ENCODE measurements at regions not wholly inside any gene's neighbourhood (a gene's known extent, or its start where the extent isn't known, plus 50 kb on each side); places are given as distances from the start of the nearest gene placed in this dataset.
"Not testable (repeated sequence)": the region's sequence is repeated elsewhere in the genome, so short reads cannot be mapped to it uniquely, and the experiment has no call there.

GRCh38 chr14:85041618-85042017, 488.3 kb upstream of the FLRT2 start:
- DNase-seq: no peak

DNA sequence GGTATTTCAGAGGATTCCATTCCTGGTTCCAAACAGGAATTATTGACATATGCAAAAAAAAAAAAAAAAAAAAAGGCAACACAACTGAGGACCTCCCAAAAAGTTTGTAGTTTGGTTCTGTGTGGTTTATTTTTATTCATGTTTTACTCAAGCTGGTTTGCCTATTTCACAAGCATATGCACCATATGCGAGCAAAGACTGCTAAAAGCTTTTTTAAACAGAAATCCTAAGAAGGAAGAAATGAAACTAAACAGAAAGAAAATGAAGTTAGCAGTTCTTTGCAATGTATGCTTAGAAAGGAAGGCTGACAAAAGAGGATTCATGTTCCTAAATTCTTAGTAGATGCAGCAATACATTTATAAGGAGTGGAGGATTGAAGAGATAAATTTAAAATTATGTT, 487.6 kb upstream of the FLRT2 start:
- no peak for DNase-seq

GRCh38 chr14:85050180-85050579, 479.8 kb upstream of the FLRT2 start:
- no peak for DNase-seq

DNA sequence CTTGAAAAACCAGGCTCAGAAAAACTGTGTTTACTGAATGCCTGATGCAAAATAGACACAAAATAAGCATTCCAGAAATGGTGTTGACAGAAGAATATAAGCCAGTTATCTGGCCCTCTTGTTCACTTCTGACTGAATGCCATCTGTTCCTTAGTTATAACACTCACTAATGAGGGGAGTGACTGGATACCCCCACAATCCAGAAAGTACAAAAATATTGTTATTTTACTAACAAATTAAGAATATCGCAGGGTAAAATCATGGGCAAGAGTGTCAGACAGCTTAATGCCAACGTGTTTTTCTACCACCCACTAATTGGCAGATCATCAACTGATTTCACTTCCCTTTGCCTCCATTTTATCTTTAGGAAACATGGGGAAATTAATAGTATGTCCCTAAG, 477.3 kb upstream of the FLRT2 start:
- no peak for DNase-seq

DNA sequence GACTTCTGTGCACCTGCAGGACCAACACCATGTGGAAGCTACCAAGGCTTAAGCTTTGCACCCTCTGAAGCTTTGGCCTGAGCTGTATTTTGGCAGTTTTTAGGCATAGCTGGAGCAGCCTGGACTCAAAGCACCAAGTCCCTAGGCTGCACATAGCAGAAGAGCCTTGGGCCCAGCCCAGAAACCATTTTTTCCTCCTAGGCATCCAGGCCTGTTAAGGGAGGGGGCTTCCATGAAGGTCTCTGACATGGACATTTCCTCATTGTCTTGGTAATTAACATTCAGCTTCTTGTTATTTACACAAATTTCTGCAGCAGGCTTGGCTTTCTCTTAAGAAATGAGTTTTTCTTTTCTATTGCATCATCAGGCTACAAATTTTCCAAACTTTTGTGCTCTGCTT, 475.8 kb upstream of the FLRT2 start:
- no peak for DNase-seq

DNA sequence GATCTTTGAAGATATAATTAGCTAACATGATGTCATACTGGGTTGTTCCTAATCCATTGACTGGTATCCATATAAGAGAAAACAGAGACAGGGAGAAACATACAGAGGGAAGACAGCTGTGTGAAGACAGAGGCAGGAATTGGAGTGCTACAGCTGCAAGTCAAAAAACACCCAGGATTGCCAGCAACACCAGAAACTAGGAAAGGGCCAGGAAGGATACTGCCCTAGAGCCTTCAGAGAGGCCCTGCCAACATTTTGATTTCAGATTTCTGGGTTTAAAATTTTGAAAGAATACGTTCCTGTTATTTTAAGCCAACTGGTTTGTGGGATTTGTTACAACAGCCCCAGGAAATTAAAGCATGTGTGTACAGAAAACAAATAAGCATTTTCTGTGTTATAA, 473.7 kb upstream of the FLRT2 start:
- no peak for DNase-seq

DNA sequence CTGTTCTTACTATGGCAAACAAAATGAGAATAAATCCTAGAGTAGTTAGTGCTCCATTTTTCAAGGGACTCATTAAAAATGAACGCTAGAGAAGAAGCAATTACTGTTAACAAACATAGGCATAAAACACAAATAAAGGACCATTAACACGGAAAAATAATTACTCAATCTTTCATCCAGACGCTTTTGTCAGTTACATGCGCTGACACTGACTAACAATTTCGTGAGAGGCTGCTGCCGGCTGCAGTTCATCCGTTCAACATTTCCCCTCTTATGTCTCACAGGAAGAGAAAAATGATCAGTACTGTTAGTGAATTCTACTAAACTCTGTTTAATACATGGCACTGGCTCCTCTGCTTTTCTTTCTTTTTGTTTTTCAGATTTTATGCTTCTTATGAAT, 472.7 kb upstream of the FLRT2 start:
- no peak for DNase-seq

DNA sequence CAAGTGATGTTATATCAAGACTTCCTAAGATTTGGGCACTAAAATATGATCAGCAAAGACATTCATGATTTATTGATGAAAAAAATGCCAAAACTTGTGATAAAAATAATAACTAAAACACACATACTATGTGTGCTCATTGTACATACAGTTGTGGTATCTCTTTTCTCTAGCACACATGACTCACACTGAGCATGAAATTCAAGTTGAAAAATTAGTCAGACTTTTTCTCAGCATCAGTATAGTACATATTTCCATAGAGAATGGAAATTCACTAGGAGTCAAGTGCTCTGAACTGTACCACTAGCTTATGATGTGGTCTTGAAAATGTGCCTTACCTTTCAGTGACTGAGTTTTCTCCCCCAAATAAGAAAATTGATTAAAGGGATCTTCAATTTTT, 471.8 kb upstream of the FLRT2 start:
- DNase-seq: no peak

GRCh38 chr14:85060121-85060520, 469.8 kb upstream of the FLRT2 start:
- no peak for DNase-seq

- no peak for DNase-seq
These were observed 468.7 kb upstream of the FLRT2 start for GRCh38 chr14:85061256-85061655.

GRCh38 chr14:85063747-85064146, 466.2 kb upstream of the FLRT2 start:
- no peak for DNase-seq

GRCh38 chr14:85071447-85071846, 458.5 kb upstream of the FLRT2 start:
- no peak for DNase-seq

DNA sequence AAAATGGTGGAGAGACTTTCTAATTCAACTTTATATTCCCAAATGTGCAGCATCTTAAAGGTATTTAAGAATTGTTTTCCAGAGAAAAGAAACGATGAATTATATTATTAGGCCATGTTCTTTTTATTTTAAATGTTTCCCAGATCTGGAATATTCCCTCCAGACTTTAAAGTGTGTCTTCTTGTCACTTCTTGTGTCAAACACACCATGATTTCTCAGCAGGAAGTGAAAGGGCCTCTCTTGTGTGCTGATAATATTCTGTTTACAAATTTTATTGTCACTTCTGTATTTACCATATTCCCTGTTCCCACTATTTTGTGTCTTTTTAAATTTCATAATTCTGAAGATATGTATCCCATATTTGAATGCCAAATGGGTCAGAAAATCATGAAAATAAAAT, 455.0 kb upstream of the FLRT2 start:
- DNase-seq: no peak

DNA sequence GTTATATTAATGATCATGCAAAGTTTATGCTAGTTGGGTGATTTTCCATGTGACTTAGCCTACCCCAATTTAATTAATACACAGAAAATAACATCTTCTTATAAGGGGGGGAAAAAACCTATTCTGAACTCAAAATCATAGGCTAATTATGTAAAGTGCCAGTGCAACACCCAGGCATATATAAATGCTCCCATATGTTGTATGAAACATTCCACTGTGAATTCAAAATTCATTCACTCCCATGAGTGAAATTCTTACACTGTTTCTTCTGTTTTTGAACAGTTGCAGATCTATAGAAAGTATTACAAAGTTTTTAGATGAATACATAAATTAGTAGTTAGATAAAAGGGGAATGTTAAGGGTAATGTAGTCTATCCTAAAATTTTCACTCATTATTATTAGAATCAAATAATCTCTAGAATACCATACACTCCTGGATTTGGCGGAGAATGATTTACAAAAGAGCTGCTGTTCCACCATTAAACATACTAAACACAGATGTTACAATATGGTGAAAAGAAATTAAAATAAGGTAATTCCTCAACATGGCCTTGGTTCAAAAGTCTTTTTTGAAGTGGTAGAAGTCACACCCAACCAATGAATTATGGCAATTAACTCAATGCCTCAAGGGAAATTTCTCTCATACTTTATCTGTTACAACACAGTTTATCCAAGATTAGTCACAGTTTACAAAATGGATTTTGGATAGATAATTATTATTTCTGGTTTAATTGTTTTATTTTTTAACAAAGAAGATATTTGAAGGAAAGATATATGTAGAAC, 454.1 kb upstream of the FLRT2 start:
- no peak for DNase-seq

GRCh38 chr14:85077716-85078115, 452.2 kb upstream of the FLRT2 start:
- not testable (repeated sequence) for DNase-seq

DNA sequence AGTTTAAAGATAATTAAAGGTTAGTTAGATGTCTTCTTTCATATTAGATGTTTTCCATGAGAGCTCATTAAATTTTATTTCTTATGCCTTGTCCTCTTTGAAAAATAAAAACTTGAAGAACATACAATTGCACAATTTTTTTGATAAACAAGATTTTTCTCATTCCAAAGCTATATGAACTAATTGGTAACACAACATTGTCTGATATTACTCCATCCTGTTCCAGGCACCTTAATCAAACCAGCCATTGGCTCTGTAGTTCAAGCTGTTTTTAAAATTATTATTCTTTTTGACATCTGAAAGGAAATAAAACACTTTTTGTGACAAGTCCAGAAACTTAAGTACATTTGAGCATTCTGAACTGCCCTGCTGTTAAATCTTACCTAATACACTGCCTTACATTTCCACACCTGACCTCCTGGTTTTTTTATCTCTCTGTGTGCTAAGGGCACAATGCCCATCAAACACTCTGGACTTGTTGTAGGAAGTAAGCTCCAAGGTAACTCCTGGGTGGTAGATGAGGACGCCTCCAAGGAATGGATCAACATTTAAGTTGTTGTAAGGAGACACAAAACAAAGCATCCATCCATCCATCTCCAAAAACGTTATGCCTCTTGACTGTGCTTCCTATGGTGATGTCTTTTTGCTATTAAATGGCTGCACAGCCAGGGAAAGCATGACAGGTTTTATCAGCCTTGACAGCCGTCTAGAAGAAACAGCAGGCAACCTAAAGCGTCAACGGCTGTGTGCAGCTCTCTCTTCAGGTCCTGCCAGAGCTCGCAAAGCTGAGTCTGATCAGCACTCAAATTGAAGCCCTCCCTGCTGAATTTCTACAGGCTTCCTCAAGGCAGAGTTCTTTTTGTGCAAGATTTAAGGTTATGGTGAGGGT, 449.9 kb upstream of the FLRT2 start:
- DNase-seq: no peak

- no peak for DNase-seq
These were observed 445.6 kb upstream of the FLRT2 start for GRCh38 chr14:85084344-85084743.

GRCh38 chr14:85085981-85086380, 444.0 kb upstream of the FLRT2 start:
- no peak for DNase-seq

DNA sequence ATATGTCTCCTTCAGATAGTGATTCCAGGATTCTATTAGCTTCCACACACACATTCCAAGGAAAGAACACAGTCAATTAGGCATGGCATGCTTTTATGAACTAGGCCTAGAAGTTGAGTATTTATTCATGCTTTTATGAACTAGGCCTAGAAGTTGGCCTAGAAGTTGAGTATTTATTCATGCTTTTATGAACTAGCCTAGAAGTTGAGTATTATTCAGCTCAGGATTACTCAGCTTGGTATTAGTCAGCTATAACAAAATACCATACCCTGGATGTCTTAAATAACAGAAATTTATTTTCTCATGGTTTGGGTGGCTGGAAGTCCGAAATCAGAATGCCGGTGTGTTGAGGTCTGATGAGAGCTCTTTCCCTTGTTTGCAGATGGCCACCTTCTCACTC, 442.7 kb upstream of the FLRT2 start:
- DNase-seq: no peak

DNA sequence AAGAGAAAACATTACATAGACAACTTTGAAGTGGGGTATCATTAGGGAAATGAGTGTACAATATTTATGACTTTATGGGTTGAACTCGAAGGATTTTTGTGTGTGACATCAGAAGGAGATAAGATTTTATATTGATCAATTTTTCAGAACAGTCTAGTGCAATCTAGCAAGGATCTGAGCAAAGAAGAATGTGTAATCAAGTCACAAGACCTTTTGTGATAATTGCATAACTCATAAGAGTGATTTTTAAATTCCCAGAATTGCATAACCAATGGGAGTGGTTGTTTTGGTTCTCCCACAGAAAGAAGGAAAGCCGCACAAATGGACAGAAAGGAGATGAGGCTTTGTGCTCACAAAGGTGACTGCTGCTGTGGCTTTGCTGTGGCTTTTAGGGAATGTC, 441.8 kb upstream of the FLRT2 start:
- no peak for DNase-seq

- no peak for DNase-seq
These were observed 439.3 kb upstream of the FLRT2 start for GRCh38 chr14:85090681-85091080.

GRCh38 chr14:85093631-85094330, 436.2 kb upstream of the FLRT2 start:
- DNase-seq: no peak

- DNase-seq: no peak
These were observed 427.4 kb upstream of the FLRT2 start for GRCh38 chr14:85102591-85102990.
